DOHH2 (cell line): ENCODE measurements at regions not wholly inside any gene's neighbourhood (a gene's known extent, or its start where the extent isn't known, plus 50 kb on each side); places are given as distances from the start of the nearest gene placed in this dataset.

Experiments
- H3F3A ChIP-seq: fragments of 200-600 bp; sonication (generic), shearing (Covaris generic); 2 replicates; pipeline ENCODE4 v1.6.0; 2016; ENCODE audit warnings: antibody characterized with exemption, mild to moderate bottlenecking; ENCODE audit not compliant: control insufficient read depth, insufficient read depth
- H3K27ac ChIP-seq: fragments of 200-600 bp; sonication (generic); 2 replicates; pipeline ENCODE4 v1.5.1; 2014; ENCODE audit warnings: low read depth, mild to moderate bottlenecking, low read length, moderate library complexity
- H3K27me3 ChIP-seq: fragments of 200-600 bp; sonication (generic); 2 replicates; pipeline ENCODE4 v1.6.1; 2014; ENCODE audit warnings: mild to moderate bottlenecking, low read length, mixed read lengths; ENCODE audit not compliant: control insufficient read depth
- H3K36me3 ChIP-seq: fragments of 200-600 bp; sonication (generic); 2 replicates; pipeline ENCODE4 v1.6.1; 2014; ENCODE audit warnings: mild to moderate bottlenecking, low read length, moderate library complexity, mixed read lengths; ENCODE audit not compliant: control insufficient read depth
- H3K4me1 ChIP-seq: fragments of 200-600 bp; sonication (generic); 2 replicates; pipeline ENCODE4 v1.6.1; 2014; ENCODE audit warnings: mild to moderate bottlenecking, low read length, mixed read lengths; ENCODE audit not compliant: control insufficient read depth
- H3K4me2 ChIP-seq: fragments of 200-600 bp; sonication (generic); 2 replicates; pipeline ENCODE4 v1.6.0; 2014; ENCODE audit warnings: mild to moderate bottlenecking, low read length, moderate library complexity
- H3K4me3 ChIP-seq: fragments of 200-600 bp; sonication (generic); 2 replicates; pipeline ENCODE4 v1.5.1; 2014; ENCODE audit warnings: mild to moderate bottlenecking, low read length, mixed read lengths
- H3K79me2 ChIP-seq: fragments of 200-600 bp; sonication (generic); 2 replicates; pipeline ENCODE4 v1.6.1; 2014; ENCODE audit warnings: mild to moderate bottlenecking, low read length, mixed read lengths; ENCODE audit not compliant: control insufficient read depth
- H3K9me2 ChIP-seq: fragments of 200-600 bp; sonication (generic); replicated peaks from 2 replicates; pipeline ENCODE4 v1.6.1; 2014; ENCODE audit warnings: mild to moderate bottlenecking, low read length, mixed read lengths; ENCODE audit not compliant: control insufficient read depth
- H3K9me3 ChIP-seq: fragments of 200-600 bp; sonication (generic); 2 replicates; pipeline ENCODE4 v1.6.1; 2014; ENCODE audit warnings: antibody characterized with exemption, low read length, mixed read lengths; ENCODE audit not compliant: control insufficient read depth, insufficient read depth
- H4K20me1 ChIP-seq: fragments of 200-600 bp; sonication (generic); 2 replicates; pipeline ENCODE4 v1.6.0; 2014; ENCODE audit warnings: low read depth, mild to moderate bottlenecking, antibody characterized with exemption, low read length, moderate library complexity; ENCODE audit not compliant: control insufficient read depth, insufficient read depth
- EZH2phosphoT487 ChIP-seq: fragments of 200-600 bp; sonication (generic); IDR thresholded peaks from 2 replicates; pipeline ENCODE4 v1.6.1; 2017; ENCODE audit warnings: borderline replicate concordance, mild to moderate bottlenecking, antibody characterized with exemption, low read length, moderate library complexity, mixed read lengths
- TF ChIP-seq, protein P1 (sequence below): fragments of 200-600 bp; sonication (generic); IDR thresholded peaks from one replicate; pipeline ENCODE4 v1.5.1; 2014; ENCODE audit warnings: antibody characterized with exemption, mild to moderate bottlenecking, low read depth, low read length; ENCODE audit not compliant: poor library complexity, severe bottlenecking

- Histone ChIP-seq H3K4me2 (no peak overlapping the region), H4K20me1 (no peaks in the 10 kb centered on the region), H3K27ac (no peak overlapping the region), H3K4me1 (no peaks in the 10 kb centered on the region), H3K36me3 (no peaks in the 10 kb centered on the region), H3K9me2 (no peaks in the 10 kb centered on the region), H3K79me2 (no peaks in the 10 kb centered on the region), H3K9me3 (no peaks in the 10 kb centered on the region), H3F3A (no peaks in the 10 kb centered on the region), H3K4me3 (no peak overlapping the region), H3K27me3 (no peaks in the 10 kb centered on the region)
- TF ChIP-seq, protein P1, sequence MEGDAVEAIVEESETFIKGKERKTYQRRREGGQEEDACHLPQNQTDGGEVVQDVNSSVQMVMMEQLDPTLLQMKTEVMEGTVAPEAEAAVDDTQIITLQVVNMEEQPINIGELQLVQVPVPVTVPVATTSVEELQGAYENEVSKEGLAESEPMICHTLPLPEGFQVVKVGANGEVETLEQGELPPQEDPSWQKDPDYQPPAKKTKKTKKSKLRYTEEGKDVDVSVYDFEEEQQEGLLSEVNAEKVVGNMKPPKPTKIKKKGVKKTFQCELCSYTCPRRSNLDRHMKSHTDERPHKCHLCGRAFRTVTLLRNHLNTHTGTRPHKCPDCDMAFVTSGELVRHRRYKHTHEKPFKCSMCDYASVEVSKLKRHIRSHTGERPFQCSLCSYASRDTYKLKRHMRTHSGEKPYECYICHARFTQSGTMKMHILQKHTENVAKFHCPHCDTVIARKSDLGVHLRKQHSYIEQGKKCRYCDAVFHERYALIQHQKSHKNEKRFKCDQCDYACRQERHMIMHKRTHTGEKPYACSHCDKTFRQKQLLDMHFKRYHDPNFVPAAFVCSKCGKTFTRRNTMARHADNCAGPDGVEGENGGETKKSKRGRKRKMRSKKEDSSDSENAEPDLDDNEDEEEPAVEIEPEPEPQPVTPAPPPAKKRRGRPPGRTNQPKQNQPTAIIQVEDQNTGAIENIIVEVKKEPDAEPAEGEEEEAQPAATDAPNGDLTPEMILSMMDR, result no peak
- no peak for TF ChIP-seq EZH2phosphoT487
Observed at GRCh38 chr9:87803623-87804345, 77.9 kb downstream of the CTSL start.

DNA sequence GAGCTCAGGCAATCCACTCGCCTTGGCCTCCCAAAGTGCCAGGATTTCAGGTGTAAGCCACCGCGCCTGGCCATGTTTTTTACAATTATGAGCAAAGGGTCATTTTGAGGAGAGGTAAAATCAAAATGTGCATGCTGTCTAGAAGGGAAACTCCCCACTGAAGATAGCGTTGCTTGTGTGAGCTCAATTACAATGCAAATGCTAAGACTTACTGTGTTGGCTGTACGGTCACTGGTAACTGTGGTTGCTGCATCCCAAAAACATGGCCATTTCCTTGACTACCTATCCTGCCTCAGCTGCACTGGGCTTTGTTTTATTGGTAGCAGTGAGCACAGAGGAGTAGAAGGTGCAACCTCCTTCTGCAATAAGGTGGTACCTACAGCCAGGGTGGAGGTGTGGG is 77.4 kb upstream of the SPATA31E1 start:
- Histone ChIP-seq H3K4me2 (no peak overlapping the region), H3K9me3 (no peaks in the 10 kb centered on the region), H3K27ac (no peak overlapping the region), H4K20me1 (no peaks in the 10 kb centered on the region), H3K36me3 (no peaks in the 10 kb centered on the region), H3F3A (no peaks in the 10 kb centered on the region), H3K79me2 (no peaks in the 10 kb centered on the region), H3K4me1 (no peaks in the 10 kb centered on the region), H3K9me2 (no peaks in the 10 kb centered on the region), H3K4me3 (no peak overlapping the region), H3K27me3 (no peaks in the 10 kb centered on the region)
- TF ChIP-seq, protein P1, result no peak
- no peak for TF ChIP-seq EZH2phosphoT487

DNA sequence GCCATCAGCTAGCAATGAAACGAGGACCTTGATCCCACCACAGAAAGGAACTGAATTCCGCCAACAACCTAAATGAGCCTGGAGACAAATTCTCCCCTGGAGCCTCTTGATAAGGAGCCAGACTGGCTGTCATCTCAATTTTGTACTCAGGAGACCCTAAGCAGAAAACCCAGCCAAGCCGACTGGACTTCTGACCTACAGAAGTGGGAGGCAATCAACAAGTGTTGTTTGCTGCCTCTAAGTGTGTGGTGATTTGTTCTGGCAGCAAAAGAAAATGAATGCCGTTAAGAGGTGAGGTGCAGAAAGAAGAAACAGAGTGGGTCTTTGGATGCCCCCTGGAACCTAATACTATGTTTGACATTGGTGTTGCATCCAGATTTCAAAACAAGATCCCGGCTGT is 72.7 kb upstream of the SPATA31E1 start:
- no peak for TF ChIP-seq EZH2phosphoT487
- TF ChIP-seq, protein P1, result no peak
- Histone ChIP-seq H3K4me3 (no peak overlapping the region), H3K79me2 (no peaks in the 10 kb centered on the region), H3K27me3 (no peaks in the 10 kb centered on the region), H3K27ac (no peak overlapping the region), H3F3A (no peaks in the 10 kb centered on the region), H3K9me3 (no peaks in the 10 kb centered on the region), H3K4me1 (no peaks in the 10 kb centered on the region), H4K20me1 (no peaks in the 10 kb centered on the region), H3K4me2 (no peak overlapping the region), H3K36me3 (no peaks in the 10 kb centered on the region), H3K9me2 (no peaks in the 10 kb centered on the region)
